ENCODE measurements at regions not wholly inside any gene's neighbourhood (a gene's known extent, or its start where the extent isn't known, plus 50 kb on each side); places are given as distances from the start of the nearest gene placed in this dataset.

- H3K4me1 ChIP-seq (ENCODE audit: insufficient read depth): peaks cover 15% of the 10 kb centered on the region
- H3K27ac ChIP-seq: peak overlapping the region; percentile 55
- peak; percentile 64 for DNase-seq (ENCODE audit: low spot score)
- no peak overlapping the region for H3K4me3 ChIP-seq
- H3K9me3 ChIP-seq (ENCODE audit: low read depth): no peaks in the 10 kb centered on the region
- H2AFZ ChIP-seq: no peak overlapping the region
- no peaks in the 10 kb centered on the region for H3K79me2 ChIP-seq
- H4K20me1 ChIP-seq (ENCODE audit: insufficient read depth, poor library complexity, severe bottlenecking): no peaks in the 10 kb centered on the region
- TF ChIP-seq EZH2phosphoT487 (IDR thresholded peaks at IDR 0.05; ENCODE audit: low read depth, severe bottlenecking, unreplicated experiment): no peak
- no peak for TF ChIP-seq CTCF (IDR thresholded peaks at IDR 0.05; ENCODE audit: poor library complexity)
- TF ChIP-seq EZH2 (IDR thresholded peaks at IDR 0.05; ENCODE audit: borderline replicate concordance): no peak
- H3K9me2 ChIP-seq (replicated peaks; ENCODE audit: insufficient read depth): no peaks in the 10 kb centered on the region
- no peaks in the 10 kb centered on the region for H3K27me3 ChIP-seq
- no peaks in the 10 kb centered on the region for H3K36me3 ChIP-seq (replicated peaks; ENCODE audit: insufficient read depth, low read depth)
- 64% methylated on average over 6 of the region's 6 CpGs for WGBS (ENCODE audit: low lambda C conversion rate, missing lambda C conversion rate)
- no peak overlapping the region for H3K4me2 ChIP-seq
Measured at GRCh38 chr16:88306860-88307545, 75.8 kb upstream of the ZNF469 start.

- no peak overlapping the region for H3K27ac ChIP-seq
- no peak for TF ChIP-seq EZH2 (IDR thresholded peaks at IDR 0.05; ENCODE audit: borderline replicate concordance)
- no peak for TF ChIP-seq EZH2phosphoT487 (IDR thresholded peaks at IDR 0.05; ENCODE audit: low read depth, severe bottlenecking, unreplicated experiment)
- no peak for TF ChIP-seq CTCF (IDR thresholded peaks at IDR 0.05; ENCODE audit: poor library complexity)
- no peaks in the 10 kb centered on the region for H4K20me1 ChIP-seq (ENCODE audit: insufficient read depth, poor library complexity, severe bottlenecking)
- peaks cover 14% of the 10 kb centered on the region for H3K4me1 ChIP-seq (ENCODE audit: insufficient read depth)
- H3K27me3 ChIP-seq: no peaks in the 10 kb centered on the region
- no peaks in the 10 kb centered on the region for H3K36me3 ChIP-seq (replicated peaks; ENCODE audit: insufficient read depth, low read depth)
- no peak overlapping the region for H3K4me2 ChIP-seq
- H3K9me3 ChIP-seq (ENCODE audit: low read depth): no peaks in the 10 kb centered on the region
- no peak for DNase-seq (ENCODE audit: low spot score)
- no peak overlapping the region for H3K4me3 ChIP-seq
- 97% methylated on average over 5 of the region's 5 CpGs for WGBS (ENCODE audit: low lambda C conversion rate, missing lambda C conversion rate)
- no peaks in the 10 kb centered on the region for H3K9me2 ChIP-seq (replicated peaks; ENCODE audit: insufficient read depth)
- no peaks in the 10 kb centered on the region for H3K79me2 ChIP-seq
- no peak overlapping the region for H2AFZ ChIP-seq
Measured at GRCh38 chr16:88308441-88309173, 74.2 kb upstream of the ZNF469 start.

GRCh38 chr16:88309174-88309907 is 73.4 kb upstream of the ZNF469 start:
- no peaks in the 10 kb centered on the region for H3K9me3 ChIP-seq (ENCODE audit: low read depth)
- 92% methylated on average over 12 of the region's 17 CpGs for WGBS (ENCODE audit: low lambda C conversion rate, missing lambda C conversion rate)
- DNase-seq (ENCODE audit: low spot score): no peak
- TF ChIP-seq EZH2phosphoT487 (IDR thresholded peaks at IDR 0.05; ENCODE audit: low read depth, severe bottlenecking, unreplicated experiment): no peak
- no peak for TF ChIP-seq EZH2 (IDR thresholded peaks at IDR 0.05; ENCODE audit: borderline replicate concordance)
- TF ChIP-seq CTCF (IDR thresholded peaks at IDR 0.05; ENCODE audit: poor library complexity): no peak
- H3K4me3 ChIP-seq: no peak overlapping the region
- no peaks in the 10 kb centered on the region for H3K36me3 ChIP-seq (replicated peaks; ENCODE audit: insufficient read depth, low read depth)
- H2AFZ ChIP-seq: no peak overlapping the region
- no peaks in the 10 kb centered on the region for H3K27me3 ChIP-seq
- H4K20me1 ChIP-seq (ENCODE audit: insufficient read depth, poor library complexity, severe bottlenecking): no peaks in the 10 kb centered on the region
- H3K9me2 ChIP-seq (replicated peaks; ENCODE audit: insufficient read depth): no peaks in the 10 kb centered on the region
- no peak overlapping the region for H3K27ac ChIP-seq
- no peaks in the 10 kb centered on the region for H3K79me2 ChIP-seq
- H3K4me1 ChIP-seq (ENCODE audit: insufficient read depth): peaks cover 7% of the 10 kb centered on the region
- H3K4me2 ChIP-seq: no peak overlapping the region

Measured in hepatocyte (in vitro differentiated cells).